WTC11 (cell line): ENCODE measurements at regions not wholly inside any gene's neighbourhood (a gene's known extent, or its start where the extent isn't known, plus 50 kb on each side); places are given as distances from the start of the nearest gene placed in this dataset.
A peak's percentile ranks its signal among the peaks of the same experiment; 100 is the strongest.

ENCODE experiments used
- KAT7 ChIP-seq: sonication (generic); formaldehyde crosslinking; IDR thresholded peaks from 2 replicates; pipeline ENCODE4 v1.8.1; 2023; ENCODE audit warnings: missing genetic modification reagents, mild to moderate bottlenecking, borderline replicate concordance
- NR3C1 ChIP-seq: sonication (generic); formaldehyde crosslinking; conservative IDR thresholded peaks from 2 replicates; pipeline ENCODE4 v1.8.1; 2023; ENCODE audit warnings: low read depth, mild to moderate bottlenecking, missing genetic modification reagents
- ZNF263 ChIP-seq: sonication (generic); formaldehyde crosslinking; IDR thresholded peaks from 2 replicates; pipeline ENCODE4 v1.8.1; 2022; ENCODE audit warnings: low read depth, mild to moderate bottlenecking, moderate library complexity, missing genetic modification reagents
- TF ChIP-seq, protein P1 (sequence below): fragments of 200-600 bp; IDR thresholded peaks from 2 replicates; pipeline ENCODE4 v1.8.0; 2022; ENCODE audit warnings: antibody characterized with exemption
- TF ChIP-seq, protein P2 (sequence below): sonication (generic); formaldehyde crosslinking; IDR thresholded peaks from 2 replicates; pipeline ENCODE4 v1.8.1; 2023; ENCODE audit warnings: mild to moderate bottlenecking, missing genetic modification reagents, moderate library complexity

DNA sequence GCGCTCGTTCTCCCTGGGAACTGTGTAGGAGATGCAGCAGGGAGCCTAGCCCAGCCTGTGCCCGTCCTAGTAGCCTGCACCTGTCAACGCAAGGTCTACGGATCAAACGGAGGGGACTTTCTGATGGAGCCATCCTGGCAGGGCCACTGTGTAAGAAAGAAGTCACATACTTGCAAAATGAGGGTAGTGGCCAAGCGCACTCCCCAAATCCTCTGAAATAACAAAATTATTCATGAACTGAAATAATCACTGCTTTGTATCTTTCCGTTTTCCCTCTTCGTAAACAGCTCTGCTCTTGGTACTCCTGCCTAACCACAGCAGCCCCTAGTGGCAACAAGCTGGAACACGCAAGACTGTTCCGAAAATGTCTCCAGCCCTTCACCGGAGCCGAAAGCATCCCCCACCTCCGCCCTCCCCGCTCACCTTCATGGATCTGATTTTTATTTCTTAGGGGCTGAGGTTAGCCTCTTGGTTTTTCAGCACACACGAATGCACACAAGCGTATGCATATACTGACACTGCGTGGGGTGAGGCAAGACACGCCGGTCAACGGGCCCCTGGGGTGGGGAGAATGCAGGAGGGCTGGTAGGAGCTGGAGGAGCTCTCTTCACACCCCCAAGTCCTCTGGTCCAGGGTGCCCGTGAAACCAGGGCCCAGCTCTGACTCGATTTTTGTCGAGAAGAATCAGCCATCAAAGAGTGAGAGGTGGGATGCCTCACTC lies 100.8 kb downstream of the ABCC12 start:
- TF ChIP-seq, protein P1, sequence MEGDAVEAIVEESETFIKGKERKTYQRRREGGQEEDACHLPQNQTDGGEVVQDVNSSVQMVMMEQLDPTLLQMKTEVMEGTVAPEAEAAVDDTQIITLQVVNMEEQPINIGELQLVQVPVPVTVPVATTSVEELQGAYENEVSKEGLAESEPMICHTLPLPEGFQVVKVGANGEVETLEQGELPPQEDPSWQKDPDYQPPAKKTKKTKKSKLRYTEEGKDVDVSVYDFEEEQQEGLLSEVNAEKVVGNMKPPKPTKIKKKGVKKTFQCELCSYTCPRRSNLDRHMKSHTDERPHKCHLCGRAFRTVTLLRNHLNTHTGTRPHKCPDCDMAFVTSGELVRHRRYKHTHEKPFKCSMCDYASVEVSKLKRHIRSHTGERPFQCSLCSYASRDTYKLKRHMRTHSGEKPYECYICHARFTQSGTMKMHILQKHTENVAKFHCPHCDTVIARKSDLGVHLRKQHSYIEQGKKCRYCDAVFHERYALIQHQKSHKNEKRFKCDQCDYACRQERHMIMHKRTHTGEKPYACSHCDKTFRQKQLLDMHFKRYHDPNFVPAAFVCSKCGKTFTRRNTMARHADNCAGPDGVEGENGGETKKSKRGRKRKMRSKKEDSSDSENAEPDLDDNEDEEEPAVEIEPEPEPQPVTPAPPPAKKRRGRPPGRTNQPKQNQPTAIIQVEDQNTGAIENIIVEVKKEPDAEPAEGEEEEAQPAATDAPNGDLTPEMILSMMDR = peak; percentile 64
- TF ChIP-seq, protein P2, sequence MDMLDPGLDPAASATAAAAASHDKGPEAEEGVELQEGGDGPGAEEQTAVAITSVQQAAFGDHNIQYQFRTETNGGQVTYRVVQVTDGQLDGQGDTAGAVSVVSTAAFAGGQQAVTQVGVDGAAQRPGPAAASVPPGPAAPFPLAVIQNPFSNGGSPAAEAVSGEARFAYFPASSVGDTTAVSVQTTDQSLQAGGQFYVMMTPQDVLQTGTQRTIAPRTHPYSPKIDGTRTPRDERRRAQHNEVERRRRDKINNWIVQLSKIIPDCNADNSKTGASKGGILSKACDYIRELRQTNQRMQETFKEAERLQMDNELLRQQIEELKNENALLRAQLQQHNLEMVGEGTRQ (CRISPR knock-in tag) = no peak
- TF ChIP-seq ZNF263 (no peak), NR3C1 (no peak), KAT7 (CRISPR knock-in tag) (no peak)
